ENCODE measurements at regions not wholly inside any gene's neighbourhood (a gene's known extent, or its start where the extent isn't known, plus 50 kb on each side); places are given as distances from the start of the nearest gene placed in this dataset.
A peak's percentile ranks its signal among the peaks of the same experiment; 100 is the strongest.
"Not testable (repeated sequence)": the region's sequence is repeated elsewhere in the genome, so short reads cannot be mapped to it uniquely, and the experiment has no call there.

GRCh38 chr3:107142171-107142570, 235.1 kb upstream of the CCDC54 start:
- DNase-seq (ENCODE audit: low read depth), result no peak

GRCh38 chr3:107142786-107143575, 234.3 kb upstream of the CCDC54 start:
- no peak for DNase-seq (ENCODE audit: low read depth)

- no peak for DNase-seq (ENCODE audit: low read depth)
Measured at GRCh38 chr3:107150675-107151074, 226.6 kb upstream of the CCDC54 start.

- no peak for DNase-seq (ENCODE audit: low read depth)
Measured at GRCh38 chr3:107153981-107154380, 223.3 kb upstream of the CCDC54 start.

GRCh38 chr3:107172411-107172810, 204.8 kb upstream of the CCDC54 start:
- no peak for DNase-seq (ENCODE audit: low read depth)

- no peak for DNase-seq (ENCODE audit: low read depth)
Measured at GRCh38 chr3:107184375-107184774, 192.9 kb upstream of the CCDC54 start.

GRCh38 chr3:107188262-107188661, 189.0 kb upstream of the CCDC54 start:
- no peak for DNase-seq (ENCODE audit: low read depth)

GRCh38 chr3:107189158-107189791, 188.0 kb upstream of the CCDC54 start:
- no peak for DNase-seq (ENCODE audit: low read depth)

GRCh38 chr3:107193116-107193515, 184.1 kb upstream of the CCDC54 start:
- no peak for DNase-seq (ENCODE audit: low read depth)

- no peak for DNase-seq (ENCODE audit: low read depth)
Measured at GRCh38 chr3:107198581-107199181, 178.6 kb upstream of the CCDC54 start.

GRCh38 chr3:107201146-107201545, 176.1 kb upstream of the CCDC54 start:
- no peak for DNase-seq (ENCODE audit: low read depth)

- DNase-seq (ENCODE audit: low read depth), result not testable (repeated sequence)
Measured at GRCh38 chr3:107202885-107203284, 174.4 kb upstream of the CCDC54 start.

- DNase-seq (ENCODE audit: low read depth), result no peak
Measured at GRCh38 chr3:107204121-107204520, 173.1 kb upstream of the CCDC54 start.

- DNase-seq (ENCODE audit: low read depth), result no peak
Measured at GRCh38 chr3:107205358-107205757, 171.9 kb upstream of the CCDC54 start.

- no peak for DNase-seq (ENCODE audit: low read depth)
Measured at GRCh38 chr3:107206141-107206540, 171.1 kb upstream of the CCDC54 start.

- no peak for DNase-seq (ENCODE audit: low read depth)
Measured at GRCh38 chr3:107206945-107207344, 170.3 kb upstream of the CCDC54 start.

- peak; percentile 96 for DNase-seq (ENCODE audit: low read depth)
Measured at GRCh38 chr3:107208100-107208499, 169.1 kb upstream of the CCDC54 start.

GRCh38 chr3:107208796-107209195, 168.4 kb upstream of the CCDC54 start:
- DNase-seq (ENCODE audit: low read depth), result no peak

GRCh38 chr3:107209302-107209990, 167.8 kb upstream of the CCDC54 start:
- no peak for DNase-seq (ENCODE audit: low read depth)

GRCh38 chr3:107211608-107212007, 165.6 kb upstream of the CCDC54 start:
- DNase-seq (ENCODE audit: low read depth), result no peak

GRCh38 chr3:107212618-107213017, 164.6 kb upstream of the CCDC54 start:
- DNase-seq (ENCODE audit: low read depth), result no peak

- DNase-seq (ENCODE audit: low read depth), result peak; percentile 48
Measured at GRCh38 chr3:107213044-107213669, 164.1 kb upstream of the CCDC54 start.

Data from non-pigmented ciliary epithelial cell (primary cell).